ENCODE measurements at regions not wholly inside any gene's neighbourhood (a gene's known extent, or its start where the extent isn't known, plus 50 kb on each side); places are given as distances from the start of the nearest gene placed in this dataset.
"Not testable (repeated sequence)": the region's sequence is repeated elsewhere in the genome, so short reads cannot be mapped to it uniquely, and the experiment has no call there.

- Histone ChIP-seq H3K27ac (replicated peaks) (no peak overlapping the region), H3K27me3 (ENCODE audit: low read depth) (no peaks in the 10 kb centered on the region), H3K4me3 (no peak overlapping the region), H3K36me3 (no peaks in the 10 kb centered on the region), H3K4me1 (peaks cover 11% of the 10 kb centered on the region), H3K9me3 (replicated peaks) (no peaks in the 10 kb centered on the region)
- intact Hi-C loops (cut with micrococcal nuclease), result no loop called here
- no peak for DNase-seq
- TF ChIP-seq CTCF (IDR thresholded peaks at IDR 0.05; ENCODE audit: borderline replicate concordance), result no peak
These were observed 314.5 kb upstream of the RASGEF1B start for GRCh38 chr4:81786063-81786763.

- Histone ChIP-seq H3K36me3 (no peaks in the 10 kb centered on the region), H3K27me3 (ENCODE audit: low read depth) (no peaks in the 10 kb centered on the region), H3K27ac (replicated peaks) (no peak overlapping the region), H3K9me3 (replicated peaks) (no peaks in the 10 kb centered on the region), H3K4me1 (peaks cover 11% of the 10 kb centered on the region), H3K4me3 (no peak overlapping the region)
- no peak for DNase-seq
- TF ChIP-seq CTCF (IDR thresholded peaks at IDR 0.05; ENCODE audit: borderline replicate concordance), result no peak
- intact Hi-C loops (cut with micrococcal nuclease), result no loop called here
These were observed 313.6 kb upstream of the RASGEF1B start for GRCh38 chr4:81785338-81785737.

- Histone ChIP-seq H3K4me1 (peaks cover 11% of the 10 kb centered on the region), H3K27me3 (ENCODE audit: low read depth) (no peaks in the 10 kb centered on the region), H3K9me3 (replicated peaks) (no peaks in the 10 kb centered on the region), H3K4me3 (no peak overlapping the region), H3K36me3 (no peaks in the 10 kb centered on the region), H3K27ac (replicated peaks) (no peak overlapping the region)
- no peak for TF ChIP-seq CTCF (IDR thresholded peaks at IDR 0.05; ENCODE audit: borderline replicate concordance)
- no peak for DNase-seq
- intact Hi-C loops (cut with micrococcal nuclease), result no loop called here
These were observed 311.9 kb upstream of the RASGEF1B start for GRCh38 chr4:81783558-81783957.

- no peaks in the 10 kb centered on the region for H3K9me3 ChIP-seq (replicated peaks)
- H3K4me1 ChIP-seq, result peaks cover 8% of the 10 kb centered on the region
- no peaks in the 10 kb centered on the region for H3K27me3 ChIP-seq (ENCODE audit: low read depth)
- intact Hi-C loops (cut with micrococcal nuclease), result no loop called here
- DNase-seq, result no peak
- TF ChIP-seq CTCF (IDR thresholded peaks at IDR 0.05; ENCODE audit: borderline replicate concordance), result no peak
- no peaks in the 10 kb centered on the region for H3K36me3 ChIP-seq
- no peak overlapping the region for H3K4me3 ChIP-seq
- H3K27ac ChIP-seq (replicated peaks), result no peak overlapping the region
These were observed 310.1 kb upstream of the RASGEF1B start for GRCh38 chr4:81781799-81782198.

DNA sequence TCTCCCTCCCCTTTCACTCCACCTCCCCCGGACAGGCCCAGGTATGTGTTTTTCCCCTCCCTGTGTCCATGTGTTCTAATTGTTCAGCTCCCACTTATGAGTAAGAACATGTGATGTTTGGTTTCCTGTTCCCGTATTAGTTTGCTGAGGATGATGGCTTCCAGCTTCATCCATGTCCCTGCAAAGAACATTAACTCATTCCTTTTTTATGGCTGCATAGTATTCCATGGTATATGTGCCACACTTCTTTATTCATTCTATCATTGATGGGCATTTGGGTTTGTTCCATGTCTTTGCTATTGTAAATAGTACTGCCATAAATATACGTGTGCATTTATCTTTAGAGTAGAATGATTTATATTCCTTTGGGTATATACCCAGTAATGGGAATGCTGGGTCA lies 306.0 kb upstream of the RASGEF1B start:
- H3K27ac ChIP-seq (replicated peaks); intact Hi-C loops (cut with micrococcal nuclease); DNase-seq; H3K4me1 ChIP-seq; H3K4me3 ChIP-seq; H3K36me3 ChIP-seq; H3K27me3 ChIP-seq (ENCODE audit: low read depth); H3K9me3 ChIP-seq (replicated peaks): not testable (repeated sequence)

DNA sequence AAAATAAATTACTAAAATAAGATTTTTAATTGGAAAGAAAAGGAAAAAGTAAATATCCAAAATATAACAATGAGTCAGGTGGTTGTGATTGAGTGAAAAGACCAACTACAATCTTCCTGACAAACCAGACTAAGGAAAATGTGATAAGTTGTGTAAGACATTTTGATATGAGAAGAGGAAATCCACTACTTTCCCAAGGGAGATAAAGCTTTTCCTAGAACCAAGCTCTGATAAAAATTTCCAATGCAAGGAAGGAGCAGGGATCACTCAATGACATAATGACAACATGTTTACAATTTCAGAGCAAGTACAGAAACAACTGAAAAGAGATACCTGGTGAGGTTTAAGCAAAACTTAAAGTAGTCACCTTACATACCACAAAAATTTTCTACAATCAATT lies 305.1 kb upstream of the RASGEF1B start:
- no peak for TF ChIP-seq CTCF (IDR thresholded peaks at IDR 0.05; ENCODE audit: borderline replicate concordance)
- no peak for DNase-seq
- intact Hi-C loops (cut with micrococcal nuclease), result no loop called here

More for the DNA sequence above, 305.1 kb upstream of the RASGEF1B start:
- H3K9me3 ChIP-seq (replicated peaks), result no peaks in the 10 kb centered on the region
- no peak overlapping the region for H3K27ac ChIP-seq (replicated peaks)
- no peak overlapping the region for H3K4me3 ChIP-seq
- H3K36me3 ChIP-seq, result no peaks in the 10 kb centered on the region
- H3K4me1 ChIP-seq, result no peaks in the 10 kb centered on the region
- no peaks in the 10 kb centered on the region for H3K27me3 ChIP-seq (ENCODE audit: low read depth)
